22Rv1 (cell line): ENCODE measurements at regions not wholly inside any gene's neighbourhood (a gene's known extent, or its start where the extent isn't known, plus 50 kb on each side); places are given as distances from the start of the nearest gene placed in this dataset.

Experiments used
- ZFX ChIP-seq: fragments of 450-650 bp; IDR thresholded peaks from 2 replicates; pipeline ENCODE4 v1.6.1; 2017; ENCODE audit warnings: antibody characterized with exemption, borderline replicate concordance
- TF ChIP-seq, protein P1 (sequence below): fragments of 450-650 bp; IDR thresholded peaks from 2 replicates; pipeline ENCODE4 v1.5.1; 2017; ENCODE audit warnings: mild to moderate bottlenecking

DNA sequence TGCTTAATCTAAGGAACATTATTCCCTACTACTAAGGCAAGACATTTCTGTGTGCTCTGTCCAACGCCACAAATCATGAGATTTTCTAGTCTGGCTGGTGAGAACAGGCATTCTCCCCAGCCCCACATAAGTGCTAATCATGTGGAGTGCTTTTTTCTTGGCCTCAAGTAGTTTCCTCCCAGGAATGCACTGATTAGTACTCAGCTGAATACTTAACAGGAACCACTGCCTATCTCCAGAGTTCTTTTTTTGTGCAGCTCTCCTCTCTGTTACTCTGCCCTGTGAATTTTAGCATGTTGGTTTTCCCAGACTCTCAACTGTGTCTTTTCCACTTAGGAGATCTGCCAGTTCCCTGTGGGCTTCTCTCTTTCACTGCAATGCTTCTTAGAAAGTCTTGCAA, 1098.5 kb upstream of the LRRTM3 start:
- TF ChIP-seq, protein P1, sequence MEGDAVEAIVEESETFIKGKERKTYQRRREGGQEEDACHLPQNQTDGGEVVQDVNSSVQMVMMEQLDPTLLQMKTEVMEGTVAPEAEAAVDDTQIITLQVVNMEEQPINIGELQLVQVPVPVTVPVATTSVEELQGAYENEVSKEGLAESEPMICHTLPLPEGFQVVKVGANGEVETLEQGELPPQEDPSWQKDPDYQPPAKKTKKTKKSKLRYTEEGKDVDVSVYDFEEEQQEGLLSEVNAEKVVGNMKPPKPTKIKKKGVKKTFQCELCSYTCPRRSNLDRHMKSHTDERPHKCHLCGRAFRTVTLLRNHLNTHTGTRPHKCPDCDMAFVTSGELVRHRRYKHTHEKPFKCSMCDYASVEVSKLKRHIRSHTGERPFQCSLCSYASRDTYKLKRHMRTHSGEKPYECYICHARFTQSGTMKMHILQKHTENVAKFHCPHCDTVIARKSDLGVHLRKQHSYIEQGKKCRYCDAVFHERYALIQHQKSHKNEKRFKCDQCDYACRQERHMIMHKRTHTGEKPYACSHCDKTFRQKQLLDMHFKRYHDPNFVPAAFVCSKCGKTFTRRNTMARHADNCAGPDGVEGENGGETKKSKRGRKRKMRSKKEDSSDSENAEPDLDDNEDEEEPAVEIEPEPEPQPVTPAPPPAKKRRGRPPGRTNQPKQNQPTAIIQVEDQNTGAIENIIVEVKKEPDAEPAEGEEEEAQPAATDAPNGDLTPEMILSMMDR, result no peak
- TF ChIP-seq ZFX, result no peak
